Osteoblast (primary cell): ENCODE measurements at regions not wholly inside any gene's neighbourhood (a gene's known extent, or its start where the extent isn't known, plus 50 kb on each side); places are given as distances from the start of the nearest gene placed in this dataset.

Source experiments
- DNase-seq: peaks from one replicate; pipeline ENCODE4 v3.0.0; 2011; ENCODE audit warnings: low spot score, mixed read lengths; ENCODE audit not compliant: insufficient read length; ENCODE audit errors: missing footprints
- H2AFZ ChIP-seq: 2 replicates; pipeline ENCODE4 v1.6.0; 2011; ENCODE audit warnings: mild to moderate bottlenecking, low read length
- H3K27ac ChIP-seq: 2 replicates; pipeline ENCODE4 v1.5.1; 2011; ENCODE audit warnings: mild to moderate bottlenecking, low read depth, low read length, moderate library complexity
- H3K27me3 ChIP-seq: 2 replicates; pipeline ENCODE4 v1.6.0; 2012; ENCODE audit warnings: mild to moderate bottlenecking, control low read depth, inconsistent platforms, low read length, moderate library complexity; ENCODE audit not compliant: insufficient read depth
- H3K36me3 ChIP-seq: 2 replicates; pipeline ENCODE4 v1.5.1; 2011; ENCODE audit warnings: mild to moderate bottlenecking, low read length, control low read depth, moderate library complexity; ENCODE audit not compliant: insufficient read depth
- H3K4me1 ChIP-seq: 2 replicates; pipeline ENCODE4 v1.5.1; 2011; ENCODE audit warnings: mild to moderate bottlenecking, low read length, control low read depth, moderate library complexity; ENCODE audit not compliant: insufficient read depth
- H3K4me2 ChIP-seq: 2 replicates; pipeline ENCODE4 v1.6.0; 2011; ENCODE audit warnings: mild to moderate bottlenecking, low read length; ENCODE audit not compliant: insufficient read depth
- H3K4me3 ChIP-seq: fragments of 200-600 bp; sonication (generic); 3 replicates; pipeline ENCODE4 v1.5.1; 2012; ENCODE audit warnings: mild to moderate bottlenecking, low read length, inconsistent platforms; ENCODE audit not compliant: insufficient read depth
- H3K79me2 ChIP-seq: 2 replicates; pipeline ENCODE4 v1.6.0; 2012; ENCODE audit warnings: mild to moderate bottlenecking, low read length, control low read depth, inconsistent platforms; ENCODE audit not compliant: insufficient read depth
- H3K9me3 ChIP-seq: 2 replicates; pipeline ENCODE4 v1.5.1; 2011; ENCODE audit warnings: low read depth, low read length, control low read depth
- H4K20me1 ChIP-seq: 2 replicates; pipeline ENCODE4 v1.6.0; 2012; ENCODE audit warnings: mild to moderate bottlenecking, low read length, control low read depth; ENCODE audit not compliant: insufficient read depth
- CTCF ChIP-seq: IDR thresholded peaks from 2 replicates; pipeline ENCODE4 v1.5.1; 2011; ENCODE audit warnings: mild to moderate bottlenecking, low read depth, low read length, moderate library complexity; ENCODE audit errors: extremely low read depth

- no peak for TF ChIP-seq CTCF
- DNase-seq = no peak
- Histone ChIP-seq H3K4me3 (no peak overlapping the region), H3K4me1 (no peaks in the 10 kb centered on the region), H2AFZ (no peak overlapping the region), H3K27me3 (peaks cover 6% of the 10 kb centered on the region), H3K79me2 (no peaks in the 10 kb centered on the region), H4K20me1 (no peaks in the 10 kb centered on the region), H3K4me2 (no peak overlapping the region), H3K36me3 (no peaks in the 10 kb centered on the region), H3K9me3 (no peaks in the 10 kb centered on the region), H3K27ac (no peak overlapping the region)
These were observed 284.8 kb downstream of the SEC61B start for GRCh38 chr9:99506747-99507348.

DNA sequence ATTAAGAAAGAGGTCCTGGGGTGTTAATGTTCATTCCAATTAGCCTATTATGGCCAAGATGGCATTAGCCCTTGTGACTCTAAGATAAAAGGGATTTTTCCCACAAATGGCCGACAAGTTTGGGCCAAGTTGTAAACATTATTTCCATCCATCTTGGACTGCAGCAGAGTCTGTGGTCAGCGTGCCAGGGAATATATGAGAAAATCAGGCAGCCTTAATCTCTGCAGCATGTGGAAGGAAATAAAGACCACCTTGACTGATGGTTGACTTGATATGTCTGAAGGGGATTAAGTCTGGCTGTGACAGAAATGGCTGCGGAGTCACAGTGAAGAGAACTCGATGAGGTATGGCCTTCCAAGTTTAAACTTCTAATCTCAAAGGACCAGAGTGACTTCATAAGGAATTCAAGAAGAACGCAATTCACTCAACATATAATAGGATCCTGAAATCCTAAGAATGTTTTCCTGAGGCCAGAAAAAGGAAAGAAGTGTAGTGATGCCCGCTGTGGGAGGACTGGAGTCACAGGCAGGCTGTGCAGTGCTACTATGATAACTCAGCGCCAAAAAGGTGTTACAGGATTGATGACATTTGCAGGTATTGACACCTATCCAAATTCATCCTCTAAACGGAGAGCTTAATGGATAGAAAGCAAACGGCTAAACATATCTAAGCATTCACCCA is 287.1 kb downstream of the SEC61B start:
- Histone ChIP-seq H3K27ac (no peak overlapping the region), H3K9me3 (no peaks in the 10 kb centered on the region), H3K36me3 (no peaks in the 10 kb centered on the region), H3K4me2 (no peak overlapping the region), H4K20me1 (no peaks in the 10 kb centered on the region), H2AFZ (no peak overlapping the region), H3K27me3 (peaks cover 6% of the 10 kb centered on the region), H3K4me1 (no peaks in the 10 kb centered on the region), H3K79me2 (no peaks in the 10 kb centered on the region), H3K4me3 (no peak overlapping the region)
- DNase-seq = no peak
- TF ChIP-seq CTCF = no peak

DNA sequence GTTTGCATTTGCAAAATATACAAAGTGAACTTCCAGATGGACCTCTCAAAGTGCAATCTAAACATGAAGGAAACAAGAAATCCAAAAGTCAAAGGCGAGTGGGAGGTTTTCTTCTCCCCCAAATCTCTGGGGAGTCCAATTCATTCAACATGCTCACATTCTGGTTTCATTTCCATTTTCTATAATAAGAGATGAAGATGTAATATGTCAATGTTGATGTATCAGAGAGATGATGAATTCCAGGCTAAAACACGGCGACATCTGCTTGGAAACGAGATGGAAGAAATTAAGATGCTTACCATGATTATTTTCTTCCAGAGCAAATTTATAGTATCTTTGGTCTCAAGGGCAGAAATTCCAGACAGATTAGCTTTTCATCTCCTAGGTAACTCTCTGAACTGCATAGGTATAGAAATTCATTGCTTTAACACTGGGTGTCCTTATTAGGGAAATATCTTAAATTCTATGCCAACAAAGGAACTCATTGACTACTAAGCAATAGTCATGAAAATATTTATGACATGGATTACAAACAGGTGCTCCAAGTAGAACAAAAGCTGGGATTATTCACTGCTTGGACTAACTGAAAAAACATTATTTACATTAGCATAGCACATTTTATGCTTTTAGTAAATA is 287.9 kb downstream of the SEC61B start:
- peaks cover 6% of the 10 kb centered on the region for H3K27me3 ChIP-seq
- H4K20me1 ChIP-seq = no peaks in the 10 kb centered on the region
- H3K4me1 ChIP-seq = no peaks in the 10 kb centered on the region
- H3K4me3 ChIP-seq = no peak overlapping the region
- no peak overlapping the region for H2AFZ ChIP-seq
- DNase-seq = no peak
- no peaks in the 10 kb centered on the region for H3K36me3 ChIP-seq
- H3K27ac ChIP-seq = no peak overlapping the region
- H3K9me3 ChIP-seq = no peaks in the 10 kb centered on the region
- TF ChIP-seq CTCF = no peak
- H3K4me2 ChIP-seq = no peak overlapping the region
- no peaks in the 10 kb centered on the region for H3K79me2 ChIP-seq

DNA sequence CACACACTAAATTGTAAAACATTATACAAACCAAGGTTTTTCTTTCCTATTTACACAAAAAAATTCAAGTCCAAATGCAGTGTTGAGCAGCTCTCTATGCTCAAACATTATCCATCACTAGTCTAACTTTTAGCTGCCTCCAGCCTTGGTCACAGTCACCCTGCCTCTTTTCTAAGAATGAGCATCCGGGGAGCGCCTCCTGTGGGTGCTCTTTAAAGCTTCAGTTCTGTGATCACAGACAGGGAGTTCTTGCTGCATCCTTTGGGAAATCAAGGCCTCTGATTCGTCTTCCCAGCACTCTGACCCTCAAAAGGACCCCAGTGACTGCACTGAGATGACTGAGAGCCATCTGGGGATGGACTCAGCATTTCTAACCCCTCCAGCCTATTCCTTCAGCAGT is 289.6 kb downstream of the SEC61B start:
- Histone ChIP-seq H3K4me3 (no peak overlapping the region), H3K27me3 (peaks cover 6% of the 10 kb centered on the region)

More for the DNA sequence above, 289.6 kb downstream of the SEC61B start:
- no peaks in the 10 kb centered on the region for H3K79me2 ChIP-seq
- no peaks in the 10 kb centered on the region for H3K4me1 ChIP-seq
- no peak overlapping the region for H3K27ac ChIP-seq
- H2AFZ ChIP-seq = no peak overlapping the region
- peak; percentile 34 for TF ChIP-seq CTCF
- no peaks in the 10 kb centered on the region for H4K20me1 ChIP-seq
- H3K4me2 ChIP-seq = no peak overlapping the region
- DNase-seq = no peak
- H3K9me3 ChIP-seq = no peaks in the 10 kb centered on the region
- H3K36me3 ChIP-seq = no peaks in the 10 kb centered on the region
